GM19463 (cell line): ENCODE measurements at regions not wholly inside any gene's neighbourhood (a gene's known extent, or its start where the extent isn't known, plus 50 kb on each side); places are given as distances from the start of the nearest gene placed in this dataset.
"Not testable (repeated sequence)": the region's sequence is repeated elsewhere in the genome, so short reads cannot be mapped to it uniquely, and the experiment has no call there.

ENCODE experiments used
- ATAC-seq: cut with Tn5 transposase; IDR thresholded peaks from one replicate; pipeline ENCODE4 v1.9.1; 2021; ENCODE audit warnings: mild to moderate bottlenecking, moderate library complexity; ENCODE audit not compliant: unreplicated experiment

- ATAC-seq: no peak
Observed at GRCh38 chr4:120211408-120212015, 144.9 kb upstream of the MAD2L1 start.

GRCh38 chr4:120209706-120210105 lies 143.1 kb upstream of the MAD2L1 start:
- no peak for ATAC-seq

- ATAC-seq: no peak
Observed at GRCh38 chr4:120207021-120207420, 140.4 kb upstream of the MAD2L1 start.

GRCh38 chr4:120202222-120202621 lies 135.6 kb upstream of the MAD2L1 start:
- ATAC-seq: no peak

GRCh38 chr4:120200573-120201110 lies 134.0 kb upstream of the MAD2L1 start:
- ATAC-seq: not testable (repeated sequence)

GRCh38 chr4:120198411-120198810 lies 131.8 kb upstream of the MAD2L1 start:
- no peak for ATAC-seq

- ATAC-seq: no peak
Observed at GRCh38 chr4:120177603-120178002, 111.0 kb upstream of the MAD2L1 start.

GRCh38 chr4:120175272-120175671 lies 108.6 kb upstream of the MAD2L1 start:
- no peak for ATAC-seq

GRCh38 chr4:120163895-120164294 lies 97.2 kb upstream of the MAD2L1 start:
- ATAC-seq: no peak

- no peak for ATAC-seq
Observed at GRCh38 chr4:120158841-120159463, 92.3 kb upstream of the MAD2L1 start.

- ATAC-seq: no peak
Observed at GRCh38 chr4:120158046-120158445, 91.4 kb upstream of the MAD2L1 start.

- peak; percentile 71 for ATAC-seq
Observed at GRCh38 chr4:120156120-120156718, 89.6 kb upstream of the MAD2L1 start.

- no peak for ATAC-seq
Observed at GRCh38 chr4:120155287-120155686, 88.6 kb upstream of the MAD2L1 start.

- no peak for ATAC-seq
Observed at GRCh38 chr4:120144634-120145033, 78.0 kb upstream of the MAD2L1 start.

- ATAC-seq: no peak
Observed at GRCh38 chr4:120144041-120144440, 77.4 kb upstream of the MAD2L1 start.

GRCh38 chr4:120139392-120139791 lies 72.7 kb upstream of the MAD2L1 start:
- no peak for ATAC-seq

GRCh38 chr4:120132935-120133334 lies 66.3 kb upstream of the MAD2L1 start:
- no peak for ATAC-seq

- ATAC-seq: no peak
Observed at GRCh38 chr4:120130786-120131185, 64.1 kb upstream of the MAD2L1 start.
